ENCODE measurements at regions not wholly inside any gene's neighbourhood (a gene's known extent, or its start where the extent isn't known, plus 50 kb on each side); places are given as distances from the start of the nearest gene placed in this dataset.

DNA sequence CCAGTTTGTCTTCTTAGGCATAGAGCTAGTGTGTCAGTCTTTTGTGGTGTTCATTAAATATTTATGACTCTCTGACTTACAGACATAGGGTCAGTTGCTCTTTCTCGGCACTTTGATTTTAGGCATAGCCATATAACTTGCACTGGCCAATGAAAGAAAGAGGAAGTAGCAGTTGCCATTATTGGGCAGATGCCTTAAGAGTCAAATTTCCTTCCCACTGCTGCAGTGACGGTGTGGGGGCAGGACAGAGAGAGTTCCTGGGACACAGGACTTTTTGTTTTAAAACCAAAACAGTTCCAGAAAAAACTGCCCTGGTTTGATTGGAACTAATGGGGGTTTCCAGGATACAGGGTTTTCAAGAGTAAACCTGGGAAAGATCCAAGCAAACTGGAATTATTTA is 60.2 kb upstream of the PHF14 start:
- no peak for DNase-seq
- no peaks in the 10 kb centered on the region for H3K4me1 ChIP-seq
- TF ChIP-seq EP300 (IDR thresholded peaks at IDR 0.05) (no peak), POLR2A (IDR thresholded peaks at IDR 0.05) (no peak), POLR2AphosphoS5 (IDR thresholded peaks at IDR 0.05) (no peak)
- TF ChIP-seq, protein P1, sequence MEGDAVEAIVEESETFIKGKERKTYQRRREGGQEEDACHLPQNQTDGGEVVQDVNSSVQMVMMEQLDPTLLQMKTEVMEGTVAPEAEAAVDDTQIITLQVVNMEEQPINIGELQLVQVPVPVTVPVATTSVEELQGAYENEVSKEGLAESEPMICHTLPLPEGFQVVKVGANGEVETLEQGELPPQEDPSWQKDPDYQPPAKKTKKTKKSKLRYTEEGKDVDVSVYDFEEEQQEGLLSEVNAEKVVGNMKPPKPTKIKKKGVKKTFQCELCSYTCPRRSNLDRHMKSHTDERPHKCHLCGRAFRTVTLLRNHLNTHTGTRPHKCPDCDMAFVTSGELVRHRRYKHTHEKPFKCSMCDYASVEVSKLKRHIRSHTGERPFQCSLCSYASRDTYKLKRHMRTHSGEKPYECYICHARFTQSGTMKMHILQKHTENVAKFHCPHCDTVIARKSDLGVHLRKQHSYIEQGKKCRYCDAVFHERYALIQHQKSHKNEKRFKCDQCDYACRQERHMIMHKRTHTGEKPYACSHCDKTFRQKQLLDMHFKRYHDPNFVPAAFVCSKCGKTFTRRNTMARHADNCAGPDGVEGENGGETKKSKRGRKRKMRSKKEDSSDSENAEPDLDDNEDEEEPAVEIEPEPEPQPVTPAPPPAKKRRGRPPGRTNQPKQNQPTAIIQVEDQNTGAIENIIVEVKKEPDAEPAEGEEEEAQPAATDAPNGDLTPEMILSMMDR (IDR thresholded peaks at IDR 0.05): no peak
- H3K9me3 ChIP-seq: peaks cover 0 to 17% (median 10%) of the 10 kb centered on the region in 4 donors
- 44 to 70% (median 60%) methylated on average over 2 of the region's 2 CpGs for WGBS, 5 donors
- intact Hi-C loops (cut with DNase I; ENCODE audit: low total_unique reads): no loop called here
- no peaks in the 10 kb centered on the region for H3K27me3 ChIP-seq
- H3K36me3 ChIP-seq: no peaks in the 10 kb centered on the region
- H3K27ac ChIP-seq: no peak overlapping the region
- no peak overlapping the region for H3K4me3 ChIP-seq

DNA sequence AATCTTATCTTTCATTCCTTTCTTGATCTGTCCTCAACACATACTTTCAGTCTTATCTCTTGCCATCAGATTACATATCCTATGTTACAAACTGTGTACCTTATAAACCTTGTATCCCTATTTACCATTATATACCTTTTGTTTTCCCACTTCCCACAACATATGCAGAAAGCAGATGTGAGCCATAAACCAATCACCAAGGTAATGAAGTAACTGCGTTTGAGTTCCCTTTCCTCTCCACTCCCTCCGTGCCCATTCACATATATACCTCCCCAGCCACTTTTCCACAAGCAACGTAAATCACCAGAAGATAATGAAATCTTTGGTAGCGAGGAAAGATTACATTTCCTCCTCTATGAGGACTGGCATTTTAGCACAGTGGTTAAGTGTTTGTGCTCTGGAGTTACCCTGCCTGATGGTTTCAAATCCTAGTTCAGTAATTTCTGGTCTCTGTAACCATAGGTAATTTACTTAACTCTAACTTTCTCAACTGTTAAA is 55.5 kb upstream of the PHF14 start:
- 39 to 57% (median 49%) methylated on average over 4 of the region's 4 CpGs for WGBS, 5 donors
- H3K4me3 ChIP-seq: no peak overlapping the region
- H3K27me3 ChIP-seq: no peaks in the 10 kb centered on the region
- intact Hi-C loops (cut with DNase I; ENCODE audit: low total_unique reads): no loop called here
- TF ChIP-seq EP300 (IDR thresholded peaks at IDR 0.05): no peak
- TF ChIP-seq POLR2A (IDR thresholded peaks at IDR 0.05): no peak
- no peak for TF ChIP-seq POLR2AphosphoS5 (IDR thresholded peaks at IDR 0.05)
- TF ChIP-seq, protein P1 (IDR thresholded peaks at IDR 0.05): no peak
- H3K27ac ChIP-seq: no peak overlapping the region
- H3K36me3 ChIP-seq: no peaks in the 10 kb centered on the region
- no peaks in the 10 kb centered on the region for H3K9me3 ChIP-seq
- DNase-seq: no peak
- H3K4me1 ChIP-seq: no peaks in the 10 kb centered on the region

DNA sequence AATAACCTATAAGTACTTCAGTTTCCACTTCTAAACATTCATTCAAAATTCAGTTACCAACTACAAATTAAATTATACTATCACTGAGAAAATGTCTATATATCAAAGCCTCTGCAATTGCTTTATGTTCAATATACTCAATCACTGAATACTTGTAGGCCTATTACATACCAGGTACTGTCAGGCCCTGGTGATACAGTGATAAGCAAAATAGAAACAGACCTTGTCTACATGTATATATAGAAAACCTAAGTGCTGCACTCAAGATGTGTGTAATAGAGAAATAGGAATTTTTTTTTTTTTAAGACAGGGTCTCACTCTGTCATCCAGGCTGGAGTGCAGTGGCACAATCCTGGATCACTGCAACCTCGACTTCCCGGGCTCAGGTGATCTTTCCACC is 53.7 kb upstream of the PHF14 start:
- Histone ChIP-seq H3K27ac (no peak overlapping the region), H3K4me3 (no peak overlapping the region), H3K27me3 (no peaks in the 10 kb centered on the region), H3K36me3 (no peaks in the 10 kb centered on the region), H3K9me3 (no peaks in the 10 kb centered on the region), H3K4me1 (no peaks in the 10 kb centered on the region)
- intact Hi-C loops (cut with DNase I; ENCODE audit: low total_unique reads): no loop called here
- no peak for TF ChIP-seq POLR2A (IDR thresholded peaks at IDR 0.05)
- no peak for TF ChIP-seq EP300 (IDR thresholded peaks at IDR 0.05)
- TF ChIP-seq POLR2AphosphoS5 (IDR thresholded peaks at IDR 0.05): no peak
- TF ChIP-seq, protein P1 (IDR thresholded peaks at IDR 0.05): no peak
- 92 to 98% (median 96%) methylated on average over 2 of the region's 2 CpGs for WGBS, 5 donors
- DNase-seq: no peak

Small RNA genes lying in the stretch of these regions (small RNA-seq; reads per million reads assigned to genes)
- gene AC004852.1 (0 reads per million in 4 donors), gene AC009945.1 (0 reads per million in 4 donors), gene RF00012 (0 reads per million in 4 donors), gene RF00019 (0 reads per million in 4 donors)
